Activated CD8-positive, alpha-beta memory T cell treated with anti-CD3 and anti-CD28 coated beads, Interleukin-2, amount 50 U/mL, for 1 hour (primary cell): ENCODE measurements at regions not wholly inside any gene's neighbourhood (a gene's known extent, or its start where the extent isn't known, plus 50 kb on each side); places are given as distances from the start of the nearest gene placed in this dataset.

Source experiments
- DNase-seq: peaks from one replicate; pipeline ENCODE4 v3.0.0-alpha.2; 2020; ENCODE audit errors: extremely low read depth

- no peak for DNase-seq
Observed at GRCh38 chr6:41471064-41471895, 74.9 kb upstream of the FOXP4 start.

- DNase-seq: no peak
Observed at GRCh38 chr6:41474213-41474933, 71.8 kb upstream of the FOXP4 start.

- DNase-seq: no peak
Observed at GRCh38 chr6:41475164-41475563, 71.0 kb upstream of the FOXP4 start.

GRCh38 chr6:41475737-41476357, 70.3 kb upstream of the FOXP4 start:
- DNase-seq: no peak

- no peak for DNase-seq
Observed at GRCh38 chr6:41476401-41476800, 69.8 kb upstream of the FOXP4 start.

- no peak for DNase-seq
Observed at GRCh38 chr6:41477572-41477971, 68.6 kb upstream of the FOXP4 start.

GRCh38 chr6:41483943-41484342, 62.2 kb upstream of the FOXP4 start:
- no peak for DNase-seq

GRCh38 chr6:41487860-41488432, 58.2 kb upstream of the FOXP4 start:
- DNase-seq: no peak

- no peak for DNase-seq
Observed at GRCh38 chr6:41488433-41489119, 57.6 kb upstream of the FOXP4 start.

- no peak for DNase-seq
Observed at GRCh38 chr6:41489120-41489851, 56.9 kb upstream of the FOXP4 start.

GRCh38 chr6:41492261-41492891, 53.8 kb upstream of the FOXP4 start:
- DNase-seq: no peak

GRCh38 chr6:41494212-41495110, 51.7 kb upstream of the FOXP4 start:
- no peak for DNase-seq
